ENCODE measurements at regions not wholly inside any gene's neighbourhood (a gene's known extent, or its start where the extent isn't known, plus 50 kb on each side); places are given as distances from the start of the nearest gene placed in this dataset.

DNA sequence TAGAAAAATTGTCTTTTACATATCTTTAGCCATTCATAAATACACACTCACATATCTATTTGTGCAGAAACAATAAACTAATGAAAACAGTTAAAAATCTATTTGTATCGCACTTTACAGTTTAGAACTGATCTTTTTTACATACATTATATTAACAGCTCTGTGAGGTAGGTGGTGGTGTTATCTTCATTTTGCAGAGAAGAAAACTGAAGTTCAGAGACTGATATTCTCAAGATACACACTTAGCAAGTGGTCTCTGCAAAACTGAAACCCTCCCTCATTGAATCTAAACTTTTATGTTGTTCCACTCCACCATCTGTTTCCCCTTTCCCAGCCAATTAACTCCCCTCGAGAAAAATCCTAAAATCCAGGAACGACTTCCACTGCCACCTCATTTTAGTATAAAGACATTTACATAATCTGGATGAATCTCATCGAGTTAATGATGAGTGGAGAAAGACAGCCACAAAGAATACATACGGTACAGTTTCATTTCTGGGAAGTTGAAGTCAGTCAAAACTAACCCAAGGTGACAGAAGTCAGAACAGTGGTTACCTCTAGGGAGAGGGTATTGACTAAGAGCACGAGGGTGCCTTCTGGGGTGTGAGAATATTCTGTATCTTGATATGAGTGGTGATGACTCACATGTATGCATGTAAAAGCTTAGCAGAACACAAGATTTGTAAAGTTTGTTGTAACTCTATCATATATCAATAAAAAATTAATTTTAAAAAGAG, 524.2 kb upstream of the TCF4 start:
- no peak for DNase-seq (ENCODE audit: insufficient read length, low spot score, missing footprints)
- Histone ChIP-seq H3K9me3 (ENCODE audit: low read depth, low read length) (no peaks in the 10 kb centered on the region), H3K27me3 (ENCODE audit: insufficient read depth, low read length) (no peaks in the 10 kb centered on the region), H3K4me1 (ENCODE audit: insufficient read depth, low read length) (peaks cover 18% of the 10 kb centered on the region), H3K4me3 (ENCODE audit: insufficient read depth, low read length) (no peak overlapping the region), H3K27ac (ENCODE audit: low read depth, low read length) (no peak overlapping the region), H3K36me3 (ENCODE audit: insufficient read depth, low read length) (no peaks in the 10 kb centered on the region), H3K79me2 (ENCODE audit: insufficient read depth, low read length) (no peaks in the 10 kb centered on the region), H3K4me2 (ENCODE audit: insufficient read depth, low read length) (peak overlapping the region; percentile 25), H4K20me1 (ENCODE audit: insufficient read depth, low read length) (no peaks in the 10 kb centered on the region), H2AFZ (ENCODE audit: low read length) (no peak overlapping the region)
- TF ChIP-seq, protein P1, sequence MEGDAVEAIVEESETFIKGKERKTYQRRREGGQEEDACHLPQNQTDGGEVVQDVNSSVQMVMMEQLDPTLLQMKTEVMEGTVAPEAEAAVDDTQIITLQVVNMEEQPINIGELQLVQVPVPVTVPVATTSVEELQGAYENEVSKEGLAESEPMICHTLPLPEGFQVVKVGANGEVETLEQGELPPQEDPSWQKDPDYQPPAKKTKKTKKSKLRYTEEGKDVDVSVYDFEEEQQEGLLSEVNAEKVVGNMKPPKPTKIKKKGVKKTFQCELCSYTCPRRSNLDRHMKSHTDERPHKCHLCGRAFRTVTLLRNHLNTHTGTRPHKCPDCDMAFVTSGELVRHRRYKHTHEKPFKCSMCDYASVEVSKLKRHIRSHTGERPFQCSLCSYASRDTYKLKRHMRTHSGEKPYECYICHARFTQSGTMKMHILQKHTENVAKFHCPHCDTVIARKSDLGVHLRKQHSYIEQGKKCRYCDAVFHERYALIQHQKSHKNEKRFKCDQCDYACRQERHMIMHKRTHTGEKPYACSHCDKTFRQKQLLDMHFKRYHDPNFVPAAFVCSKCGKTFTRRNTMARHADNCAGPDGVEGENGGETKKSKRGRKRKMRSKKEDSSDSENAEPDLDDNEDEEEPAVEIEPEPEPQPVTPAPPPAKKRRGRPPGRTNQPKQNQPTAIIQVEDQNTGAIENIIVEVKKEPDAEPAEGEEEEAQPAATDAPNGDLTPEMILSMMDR (IDR thresholded peaks at IDR 0.05; ENCODE audit: extremely low read depth, low read depth, low read length) = no peak

DNA sequence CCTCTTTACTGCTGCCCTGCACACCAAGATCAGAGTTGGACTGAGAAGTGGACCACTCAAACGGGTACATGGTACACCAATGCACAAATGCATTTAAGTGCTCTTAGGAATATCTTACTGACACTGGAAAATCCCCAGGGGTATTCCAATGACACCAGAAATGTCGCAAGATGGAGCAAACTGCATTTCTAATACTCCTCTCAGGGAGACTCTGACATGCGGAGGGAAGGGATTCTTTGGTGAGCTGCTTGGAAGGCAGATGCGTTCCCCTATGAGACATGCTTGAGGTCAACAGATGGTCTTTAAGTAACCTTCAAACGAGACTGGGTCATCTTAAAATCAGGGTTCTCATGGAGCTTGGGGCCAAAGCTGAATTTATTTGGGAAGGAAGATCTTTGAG, 521.8 kb upstream of the TCF4 start:
- H3K4me2 ChIP-seq (ENCODE audit: insufficient read depth, low read length) = no peak overlapping the region
- no peaks in the 10 kb centered on the region for H4K20me1 ChIP-seq (ENCODE audit: insufficient read depth, low read length)
- TF ChIP-seq, protein P1 (IDR thresholded peaks at IDR 0.05; ENCODE audit: extremely low read depth, low read depth, low read length) = no peak
- H3K79me2 ChIP-seq (ENCODE audit: insufficient read depth, low read length) = no peaks in the 10 kb centered on the region
- DNase-seq (ENCODE audit: insufficient read length, low spot score, missing footprints) = no peak
- no peaks in the 10 kb centered on the region for H3K27me3 ChIP-seq (ENCODE audit: insufficient read depth, low read length)
- no peak overlapping the region for H3K27ac ChIP-seq (ENCODE audit: low read depth, low read length)
- no peaks in the 10 kb centered on the region for H3K36me3 ChIP-seq (ENCODE audit: insufficient read depth, low read length)
- no peak overlapping the region for H2AFZ ChIP-seq (ENCODE audit: low read length)
- no peaks in the 10 kb centered on the region for H3K9me3 ChIP-seq (ENCODE audit: low read depth, low read length)
- H3K4me3 ChIP-seq (ENCODE audit: insufficient read depth, low read length) = no peak overlapping the region
- peaks cover 18% of the 10 kb centered on the region for H3K4me1 ChIP-seq (ENCODE audit: insufficient read depth, low read length)

- peak overlapping the region; percentile 25 for H2AFZ ChIP-seq (ENCODE audit: low read length)
- peak overlapping the region; percentile 60 for H3K4me2 ChIP-seq (ENCODE audit: insufficient read depth, low read length)
- H3K79me2 ChIP-seq (ENCODE audit: insufficient read depth, low read length) = no peaks in the 10 kb centered on the region
- no peaks in the 10 kb centered on the region for H3K36me3 ChIP-seq (ENCODE audit: insufficient read depth, low read length)
- H3K4me1 ChIP-seq (ENCODE audit: insufficient read depth, low read length) = peaks cover 18% of the 10 kb centered on the region
- H3K9me3 ChIP-seq (ENCODE audit: low read depth, low read length) = no peaks in the 10 kb centered on the region
- peak overlapping the region; percentile 46 for H3K27ac ChIP-seq (ENCODE audit: low read depth, low read length)
- H3K4me3 ChIP-seq (ENCODE audit: insufficient read depth, low read length) = no peak overlapping the region
- no peaks in the 10 kb centered on the region for H4K20me1 ChIP-seq (ENCODE audit: insufficient read depth, low read length)
- TF ChIP-seq, protein P1 (IDR thresholded peaks at IDR 0.05; ENCODE audit: extremely low read depth, low read depth, low read length) = no peak
- H3K27me3 ChIP-seq (ENCODE audit: insufficient read depth, low read length) = no peaks in the 10 kb centered on the region
- no peak for DNase-seq (ENCODE audit: insufficient read length, low spot score, missing footprints)
Observed at GRCh38 chr18:56108478-56109367, 520.7 kb upstream of the TCF4 start.

Measured in osteoblast (primary cell).